Mammary epithelial cell (primary cell): ENCODE measurements at regions not wholly inside any gene's neighbourhood (a gene's known extent, or its start where the extent isn't known, plus 50 kb on each side); places are given as distances from the start of the nearest gene placed in this dataset.

Source experiments
- CTCF ChIP-seq, 2 donors: IDR thresholded peaks in 1 of 2; conservative IDR thresholded peaks in 1 of 2; 2 replicates each; pipeline ENCODE4 v1.5.1; 2011 to 2012; ENCODE audit warnings: inconsistent platforms in 2 of 2, low read length in 2 of 2, mild to moderate bottlenecking in 2 of 2, control low read depth in 1 of 2, low read depth in 1 of 2; ENCODE audit not compliant: insufficient read depth in 1 of 2; ENCODE audit errors: extremely low read depth in 1 of 2
- EZH2 ChIP-seq: IDR thresholded peaks from 2 replicates; pipeline ENCODE4 v1.6.1; 2012; ENCODE audit warnings: low read length, inconsistent platforms, borderline replicate concordance

GRCh38 chr1:112833806-112834205 is 118.7 kb upstream of the PPM1J start:
- TF ChIP-seq CTCF (conservative IDR thresholded peaks at IDR 0.05 in 1 of 2, IDR thresholded peaks at IDR 0.05 in 1 of 2; ENCODE audit: extremely low read depth in 1 of 2, insufficient read depth in 1 of 2, low read depth in 1 of 2, low read length in 2 of 2) (no peak), EZH2 (no peak)
